ENCODE measurements at regions not wholly inside any gene's neighbourhood (a gene's known extent, or its start where the extent isn't known, plus 50 kb on each side); places are given as distances from the start of the nearest gene placed in this dataset.

DNA sequence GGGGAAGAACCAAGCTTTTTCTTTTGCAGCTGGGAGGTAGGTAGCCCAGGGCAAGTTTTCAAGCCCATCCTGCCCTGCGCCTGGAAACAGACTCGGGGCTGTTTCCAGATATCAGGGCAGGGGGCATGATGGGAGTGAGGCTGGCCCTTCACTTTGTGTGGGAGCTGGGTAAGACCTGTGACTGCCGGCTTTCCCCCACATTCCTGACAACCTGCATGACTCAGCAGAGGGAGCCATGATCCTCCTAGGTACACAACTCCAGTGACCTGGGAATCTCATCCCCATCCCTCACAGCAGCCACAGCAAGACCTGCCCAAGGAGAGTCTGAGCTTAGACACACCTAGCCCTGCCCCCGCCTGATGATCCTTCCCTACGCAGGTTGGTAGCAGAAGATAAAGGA lies 280.8 kb downstream of the SOX4 start:
- no peak for TF ChIP-seq POLR2AphosphoS5 (IDR thresholded peaks at IDR 0.05; ENCODE audit: borderline replicate concordance, low read depth, low read length)
- no peak for TF ChIP-seq EZH2 (IDR thresholded peaks at IDR 0.05)
- TF ChIP-seq FOXP2 (optimal IDR thresholded peaks at IDR 0.05; ENCODE audit: control extremely low read depth, extremely low read length, insufficient read depth) = no peak
